ENCODE measurements at regions not wholly inside any gene's neighbourhood (a gene's known extent, or its start where the extent isn't known, plus 50 kb on each side); places are given as distances from the start of the nearest gene placed in this dataset.
A peak's percentile ranks its signal among the peaks of the same experiment; 100 is the strongest.

DNA sequence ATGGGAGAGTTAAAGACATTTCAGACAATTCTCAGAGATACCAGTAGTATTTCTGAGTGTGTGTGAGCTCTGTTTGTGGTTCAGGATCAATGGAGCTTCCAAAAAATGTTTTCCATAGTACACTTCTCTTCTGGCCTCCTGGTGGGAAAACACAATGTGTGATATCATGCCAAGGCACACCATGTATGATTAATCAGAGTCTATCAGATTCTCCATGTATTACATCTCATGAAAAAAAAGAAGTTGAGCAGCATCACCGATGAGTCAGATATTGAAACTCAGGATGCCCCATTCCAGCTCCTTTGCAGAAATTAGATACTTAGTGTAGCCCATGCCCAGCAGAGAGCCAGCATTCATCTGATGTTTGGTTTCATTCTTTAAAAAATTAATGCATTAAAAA lies 620.3 kb upstream of the POU3F3 start:
- Histone ChIP-seq H3K4me2 (no peak overlapping the region), H3K4me1 (peaks cover 22% of the 10 kb centered on the region), H3K9me3 (no peaks in the 10 kb centered on the region), H3K27ac (no peak overlapping the region), H3K4me3 (no peak overlapping the region)
- WGBS (ENCODE audit: missing lambda C conversion rate): 35% methylated on average over 1 of the region's 1 CpG
- ChIA-PET CTCF (no interaction called here), POLR2A (no interaction called here)
- ATAC-seq: no peak
- DNase-seq (ENCODE audit: low read depth in 1 of 2, low spot score in 1 of 2): no peak
- no peak for FAIRE-seq
- TF ChIP-seq ZFP36 (IDR thresholded peaks at IDR 0.05; ENCODE audit: borderline replicate concordance, partially characterized antibody) (no peak), EHMT2 (IDR thresholded peaks at IDR 0.05; ENCODE audit: low read depth) (no peak), RARB (CRISPR knock-in tag; IDR thresholded peaks at IDR 0.05) (no peak), CBX8 (IDR thresholded peaks at IDR 0.05) (no peak), CEBPB (IDR thresholded peaks at IDR 0.05) (no peak), MAZ (IDR thresholded peaks at IDR 0.05; ENCODE audit: borderline replicate concordance, low read depth, low read length) (no peak), ESRRA (IDR thresholded peaks at IDR 0.05; ENCODE audit: borderline replicate concordance, low read length) (no peak), HDAC2 (IDR thresholded peaks at IDR 0.05) (no peak), FOSB (CRISPR knock-in tag; IDR thresholded peaks at IDR 0.05) (no peak), KDM1A (IDR thresholded peaks at IDR 0.05; ENCODE audit: low read depth) (no peak)
- TF ChIP-seq, protein P1, sequence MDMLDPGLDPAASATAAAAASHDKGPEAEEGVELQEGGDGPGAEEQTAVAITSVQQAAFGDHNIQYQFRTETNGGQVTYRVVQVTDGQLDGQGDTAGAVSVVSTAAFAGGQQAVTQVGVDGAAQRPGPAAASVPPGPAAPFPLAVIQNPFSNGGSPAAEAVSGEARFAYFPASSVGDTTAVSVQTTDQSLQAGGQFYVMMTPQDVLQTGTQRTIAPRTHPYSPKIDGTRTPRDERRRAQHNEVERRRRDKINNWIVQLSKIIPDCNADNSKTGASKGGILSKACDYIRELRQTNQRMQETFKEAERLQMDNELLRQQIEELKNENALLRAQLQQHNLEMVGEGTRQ (IDR thresholded peaks at IDR 0.05): no peak
- TF ChIP-seq, protein P2, sequence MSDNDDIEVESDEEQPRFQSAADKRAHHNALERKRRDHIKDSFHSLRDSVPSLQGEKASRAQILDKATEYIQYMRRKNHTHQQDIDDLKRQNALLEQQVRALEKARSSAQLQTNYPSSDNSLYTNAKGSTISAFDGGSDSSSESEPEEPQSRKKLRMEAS (IDR thresholded peaks at IDR 0.05): no peak

DNA sequence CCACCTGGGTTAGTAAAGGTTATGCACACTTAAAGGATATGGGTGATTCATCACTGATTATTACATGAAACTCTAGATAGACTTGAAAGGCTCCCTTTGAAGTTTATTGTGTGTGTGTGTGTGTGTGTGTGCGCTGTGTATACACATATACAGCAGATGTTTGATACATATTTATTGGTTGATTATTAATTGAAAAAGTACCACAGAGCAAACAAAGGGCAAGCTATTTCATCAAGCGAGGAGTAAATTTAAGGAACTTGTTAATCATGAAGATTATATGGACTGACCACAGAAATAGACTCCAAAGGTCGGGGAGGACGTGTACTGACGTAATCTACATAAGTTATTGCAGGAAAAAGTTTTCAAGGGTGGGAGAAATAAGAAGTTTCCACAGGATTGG lies 617.4 kb upstream of the POU3F3 start:
- 45% methylated on average over 5 of the region's 5 CpGs for WGBS (ENCODE audit: missing lambda C conversion rate)
- H3K9me3 ChIP-seq: peaks cover 5% of the 10 kb centered on the region; the same call in 1 of the 3 replicates
- CTCF ChIA-PET: no interaction called here
- POLR2A ChIA-PET: no interaction called here
- peak; percentile 44; the same call in 1 of the 2 replicates for TF ChIP-seq GATA3 (IDR thresholded peaks at IDR 0.05; ENCODE audit: borderline replicate concordance)
- peak; percentile 59 for TF ChIP-seq JUNB (IDR thresholded peaks at IDR 0.05)
- no peak for TF ChIP-seq CBX2 (IDR thresholded peaks at IDR 0.05; ENCODE audit: borderline replicate concordance, low read depth)
- TF ChIP-seq HOXB5 (CRISPR knock-in tag; IDR thresholded peaks at IDR 0.05): no peak
- H3K4me3 ChIP-seq: no peak overlapping the region
- FAIRE-seq (no peak), DNase-seq (ENCODE audit: low read depth in 1 of 2, low spot score in 1 of 2) (peak in 1 of 2 experiments; percentile 27), ATAC-seq (no peak)
- H3K4me2 ChIP-seq: peak overlapping the region; percentile 12; the same call in 2 of the 3 replicates
- no peak overlapping the region for H3K27ac ChIP-seq
- peaks cover 22% of the 10 kb centered on the region for H3K4me1 ChIP-seq

DNA sequence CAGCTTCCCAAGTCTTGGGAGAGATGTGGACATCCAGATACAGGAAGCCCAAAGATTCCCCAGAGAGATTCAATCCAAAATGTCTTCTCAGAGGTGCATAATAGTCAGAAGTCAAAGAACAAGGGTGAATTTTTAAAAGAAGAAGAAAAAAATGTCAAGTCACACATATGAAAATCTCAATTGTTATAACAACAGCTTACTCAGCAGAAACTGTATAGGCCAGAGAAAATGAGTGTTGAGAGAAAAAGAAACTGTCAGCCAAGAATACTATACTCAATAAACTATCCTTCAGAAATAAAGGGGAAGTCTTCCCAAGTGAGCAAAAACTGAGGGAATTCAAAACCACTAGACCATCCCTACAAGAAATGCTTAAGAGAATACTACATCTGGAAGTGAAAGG lies 612.9 kb upstream of the POU3F3 start:
- ChIA-PET CTCF (no interaction called here), POLR2A (no interaction called here)
- Histone ChIP-seq H3K4me2 (no peak overlapping the region), H3K9me3 (peaks cover 19% of the 10 kb centered on the region), H3K4me1 (peaks cover 8% of the 10 kb centered on the region; the same call in 2 of the 3 replicates), H3K27ac (no peak overlapping the region), H3K4me3 (no peak overlapping the region)
- no peak for DNase-seq (ENCODE audit: low read depth in 1 of 2, low spot score in 1 of 2)
- TF ChIP-seq HDAC2 (IDR thresholded peaks at IDR 0.05): no peak
- no peak for TF ChIP-seq RAD21 (conservative IDR thresholded peaks at IDR 0.05 in 1 of 2, IDR thresholded peaks at IDR 0.05 in 1 of 2)
- no peak for TF ChIP-seq NFE2L2 (conservative IDR thresholded peaks at IDR 0.05; ENCODE audit: low read length)
- no peak for TF ChIP-seq MAZ (IDR thresholded peaks at IDR 0.05; ENCODE audit: borderline replicate concordance, low read depth, low read length)
- TF ChIP-seq JUN (IDR thresholded peaks at IDR 0.05): no peak
- TF ChIP-seq HOXA7 (CRISPR knock-in tag; IDR thresholded peaks at IDR 0.05): no peak
- TF ChIP-seq MAFK (IDR thresholded peaks at IDR 0.05; ENCODE audit: partially characterized antibody): peak; percentile 85
- TF ChIP-seq CHD2 (IDR thresholded peaks at IDR 0.05; ENCODE audit: low read length, partially characterized antibody): no peak
- ATAC-seq: no peak
- FAIRE-seq: no peak

DNA sequence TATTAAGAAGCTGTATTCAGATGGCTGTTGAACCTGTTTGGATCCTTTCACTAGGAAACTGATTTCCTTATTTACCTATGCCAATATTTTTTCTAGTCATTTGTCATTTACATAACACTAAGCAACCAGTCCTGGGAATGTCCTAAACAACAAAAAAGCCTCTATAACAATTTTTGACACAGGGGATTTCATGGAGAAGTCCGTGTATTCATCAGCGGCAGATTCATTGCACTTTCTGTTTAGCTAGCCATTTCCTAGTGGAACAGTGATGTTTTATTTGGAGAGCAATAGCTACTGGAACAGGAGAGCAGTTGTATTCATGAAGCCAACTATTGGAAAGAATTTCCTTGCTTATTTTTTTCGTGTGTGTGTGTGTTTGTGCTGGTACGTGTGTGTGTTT lies 604.3 kb upstream of the POU3F3 start:
- FAIRE-seq: no peak
- peaks cover 28% of the 10 kb centered on the region for H3K4me1 ChIP-seq
- H3K27ac ChIP-seq: peak overlapping the region; percentile 58 to 85
- peak overlapping the region; percentile 63 for H3K4me2 ChIP-seq
- no peak for DNase-seq (ENCODE audit: low read depth in 1 of 2, low spot score in 1 of 2)
- H3K4me3 ChIP-seq: no peak overlapping the region
- POLR2A ChIA-PET: no interaction called here
- peaks cover 11% of the 10 kb centered on the region for H3K9me3 ChIP-seq
- 18% methylated on average over 4 of the region's 4 CpGs for WGBS (ENCODE audit: missing lambda C conversion rate)
- CTCF ChIA-PET: interaction anchor here (0.5 kb wide), 1 partner anchor 34 kb away, joined by 5 read pairs; no protein-coding TSS in a partner anchor
- no peak for TF ChIP-seq JUNB (IDR thresholded peaks at IDR 0.05)
- TF ChIP-seq, protein P3, sequence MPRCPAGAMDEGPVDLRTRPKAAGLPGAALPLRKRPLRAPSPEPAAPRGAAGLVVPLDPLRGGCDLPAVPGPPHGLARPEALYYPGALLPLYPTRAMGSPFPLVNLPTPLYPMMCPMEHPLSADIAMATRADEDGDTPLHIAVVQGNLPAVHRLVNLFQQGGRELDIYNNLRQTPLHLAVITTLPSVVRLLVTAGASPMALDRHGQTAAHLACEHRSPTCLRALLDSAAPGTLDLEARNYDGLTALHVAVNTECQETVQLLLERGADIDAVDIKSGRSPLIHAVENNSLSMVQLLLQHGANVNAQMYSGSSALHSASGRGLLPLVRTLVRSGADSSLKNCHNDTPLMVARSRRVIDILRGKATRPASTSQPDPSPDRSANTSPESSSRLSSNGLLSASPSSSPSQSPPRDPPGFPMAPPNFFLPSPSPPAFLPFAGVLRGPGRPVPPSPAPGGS (IDR thresholded peaks at IDR 0.05): no peak
- TF ChIP-seq GATA3 (IDR thresholded peaks at IDR 0.05; ENCODE audit: borderline replicate concordance): no peak
- TF ChIP-seq SREBF2 (IDR thresholded peaks at IDR 0.05): no peak
- TF ChIP-seq, protein P1 (IDR thresholded peaks at IDR 0.05): no peak
- no peak for TF ChIP-seq POLR2AphosphoS2 (conservative IDR thresholded peaks at IDR 0.05; ENCODE audit: low read length)
- TF ChIP-seq POLR2A (IDR thresholded peaks at IDR 0.05; ENCODE audit: low read length): no peak
- TF ChIP-seq NFE2L2 (conservative IDR thresholded peaks at IDR 0.05; ENCODE audit: low read length): no peak
- no peak for TF ChIP-seq CEBPB (IDR thresholded peaks at IDR 0.05)
- TF ChIP-seq ZFP36 (IDR thresholded peaks at IDR 0.05; ENCODE audit: borderline replicate concordance, partially characterized antibody): no peak
- no peak for TF ChIP-seq ZNF302 (CRISPR knock-in tag; IDR thresholded peaks at IDR 0.05)
- no peak for TF ChIP-seq KDM1A (IDR thresholded peaks at IDR 0.05; ENCODE audit: low read depth)
- TF ChIP-seq ESRRA (IDR thresholded peaks at IDR 0.05; ENCODE audit: borderline replicate concordance, low read length): no peak
- no peak for TF ChIP-seq HOXB5 (CRISPR knock-in tag; IDR thresholded peaks at IDR 0.05)
- no peak for TF ChIP-seq HDAC2 (IDR thresholded peaks at IDR 0.05)
- no peak for ATAC-seq
